ENCODE measurements at regions not wholly inside any gene's neighbourhood (a gene's known extent, or its start where the extent isn't known, plus 50 kb on each side); places are given as distances from the start of the nearest gene placed in this dataset.

- intact Hi-C loops (cut with micrococcal nuclease): no loop called here
Observed at GRCh38 chr10:30793093-30793492, 163.5 kb upstream of the LYZL2 start.

- intact Hi-C loops (cut with micrococcal nuclease): no loop called here
Observed at GRCh38 chr10:30792025-30792424, 162.5 kb upstream of the LYZL2 start.

DNA sequence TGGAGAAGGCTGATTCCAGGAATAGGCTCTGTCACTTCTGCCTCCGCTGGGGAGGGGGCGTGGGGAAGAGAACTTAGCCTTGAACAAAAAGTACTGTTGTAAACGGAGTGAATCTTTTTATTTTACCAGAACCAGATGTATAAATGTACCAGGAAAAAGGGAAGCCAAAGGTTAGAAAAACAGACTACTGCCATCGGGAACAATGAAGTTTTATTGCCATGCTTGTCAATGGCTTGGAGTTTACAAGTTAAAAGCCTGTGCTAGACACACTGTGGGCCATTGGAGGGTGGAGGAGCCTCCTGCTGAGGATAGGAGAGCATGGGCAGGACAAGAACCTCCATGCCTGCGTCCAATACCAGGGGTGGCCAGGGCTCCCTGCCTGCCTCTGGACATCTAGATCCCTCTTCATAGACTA, 161.7 kb upstream of the LYZL2 start:
- intact Hi-C loops (cut with micrococcal nuclease): no loop called here

DNA sequence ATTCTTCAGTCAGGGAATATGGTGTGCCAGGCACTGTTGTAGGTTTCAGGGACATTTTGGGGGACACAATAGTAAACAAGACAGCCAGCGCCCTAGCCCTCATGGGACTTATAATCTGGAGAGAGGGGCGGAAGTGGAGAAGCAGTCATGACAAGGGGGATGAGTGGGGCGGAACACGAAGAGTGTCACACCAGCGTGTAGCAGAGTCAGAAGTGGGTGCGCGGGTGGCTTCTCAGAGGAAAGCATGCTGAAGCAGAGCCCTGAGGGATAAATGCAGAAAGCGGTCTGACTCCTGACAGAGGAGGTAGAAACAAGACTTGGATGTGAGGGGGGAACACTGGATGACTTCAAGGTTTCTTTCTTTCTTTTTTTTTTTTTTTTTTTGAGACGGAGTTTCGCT, 160.3 kb upstream of the LYZL2 start:
- intact Hi-C loops (cut with micrococcal nuclease): loop anchor here (10.0 kb wide), 2 partner anchors 615 to 1215 kb away; no protein-coding TSS in a partner anchor

GRCh38 chr10:30788307-30788706, 158.8 kb upstream of the LYZL2 start:
- intact Hi-C loops (cut with micrococcal nuclease): loop anchor here (10.0 kb wide), 2 partner anchors 616 to 1216 kb away; no protein-coding TSS in a partner anchor

GRCh38 chr10:30786906-30787305, 157.4 kb upstream of the LYZL2 start:
- intact Hi-C loops (cut with micrococcal nuclease): loop anchor here (10.0 kb wide), 2 partner anchors 618 to 1218 kb away; no protein-coding TSS in a partner anchor

DNA sequence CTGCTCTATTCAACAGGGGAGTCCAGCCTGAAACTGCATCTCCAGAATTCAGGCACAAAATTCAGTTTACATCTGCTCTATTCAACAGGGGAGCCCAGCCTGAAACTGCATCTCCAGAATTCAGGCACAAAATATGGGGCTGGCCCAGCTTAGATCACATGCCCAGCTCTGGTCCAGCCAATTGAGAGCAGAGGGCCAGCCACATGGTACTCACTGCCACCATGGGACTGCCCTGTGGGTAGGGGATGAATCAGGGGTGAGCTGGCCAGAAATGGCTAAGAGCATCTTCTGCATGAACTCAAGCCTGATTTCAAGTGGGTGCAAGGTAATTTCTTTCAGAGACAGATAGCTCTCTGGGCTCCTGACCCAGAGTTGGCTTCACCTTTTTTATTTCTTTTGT, 156.6 kb upstream of the LYZL2 start:
- intact Hi-C loops (cut with micrococcal nuclease): loop anchor here (10.0 kb wide), 2 partner anchors 619 to 1219 kb away; no protein-coding TSS in a partner anchor

- intact Hi-C loops (cut with micrococcal nuclease): loop anchor here (1.0 to 10.0 kb wide), 15 partner anchors 58 to 1220 kb away; partner anchors contain the start of gene ZNF438
Observed at GRCh38 chr10:30784897-30785605, 155.5 kb upstream of the LYZL2 start.

DNA sequence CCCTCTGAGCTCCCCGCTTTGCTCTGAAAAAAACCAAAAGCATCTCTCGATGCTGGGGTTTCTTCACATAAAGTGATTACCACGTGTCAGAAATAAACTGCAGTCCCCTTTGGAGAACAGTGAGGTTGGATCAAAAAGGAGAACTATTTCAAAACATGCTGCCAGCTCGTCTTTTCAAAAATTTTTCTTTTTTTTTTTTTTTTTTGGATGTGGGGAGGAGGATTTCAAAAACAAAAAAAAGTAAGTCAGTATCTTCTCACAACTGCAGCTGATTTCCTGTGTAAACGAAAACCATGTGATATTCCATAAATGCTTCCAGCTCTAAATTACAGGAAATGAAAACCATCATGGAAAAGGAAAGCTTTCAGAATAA, 155.0 kb upstream of the LYZL2 start:
- intact Hi-C loops (cut with micrococcal nuclease): loop anchor here (1.0 to 10.0 kb wide), 15 partner anchors 58 to 1220 kb away; partner anchors contain the start of gene ZNF438

GRCh38 chr10:30783939-30784501, 154.5 kb upstream of the LYZL2 start:
- intact Hi-C loops (cut with micrococcal nuclease): loop anchor here (1.0 to 10.0 kb wide), 15 partner anchors 57 to 1221 kb away; partner anchors contain the start of gene ZNF438

GRCh38 chr10:30782537-30783461, 153.2 kb upstream of the LYZL2 start:
- intact Hi-C loops (cut with micrococcal nuclease): loop anchor here (5.0 to 10.0 kb wide), 3 partner anchors 215 to 1222 kb away; no protein-coding TSS in a partner anchor

GRCh38 chr10:30782157-30782536, 152.6 kb upstream of the LYZL2 start:
- intact Hi-C loops (cut with micrococcal nuclease): loop anchor here (5.0 to 10.0 kb wide), 3 partner anchors 215 to 1223 kb away; no protein-coding TSS in a partner anchor

GRCh38 chr10:30781670-30782121, 152.1 kb upstream of the LYZL2 start:
- intact Hi-C loops (cut with micrococcal nuclease): loop anchor here (5.0 to 10.0 kb wide), 3 partner anchors 216 to 1223 kb away; no protein-coding TSS in a partner anchor

- intact Hi-C loops (cut with micrococcal nuclease): no loop called here
Observed at GRCh38 chr10:30778769-30779168, 149.2 kb upstream of the LYZL2 start.

DNA sequence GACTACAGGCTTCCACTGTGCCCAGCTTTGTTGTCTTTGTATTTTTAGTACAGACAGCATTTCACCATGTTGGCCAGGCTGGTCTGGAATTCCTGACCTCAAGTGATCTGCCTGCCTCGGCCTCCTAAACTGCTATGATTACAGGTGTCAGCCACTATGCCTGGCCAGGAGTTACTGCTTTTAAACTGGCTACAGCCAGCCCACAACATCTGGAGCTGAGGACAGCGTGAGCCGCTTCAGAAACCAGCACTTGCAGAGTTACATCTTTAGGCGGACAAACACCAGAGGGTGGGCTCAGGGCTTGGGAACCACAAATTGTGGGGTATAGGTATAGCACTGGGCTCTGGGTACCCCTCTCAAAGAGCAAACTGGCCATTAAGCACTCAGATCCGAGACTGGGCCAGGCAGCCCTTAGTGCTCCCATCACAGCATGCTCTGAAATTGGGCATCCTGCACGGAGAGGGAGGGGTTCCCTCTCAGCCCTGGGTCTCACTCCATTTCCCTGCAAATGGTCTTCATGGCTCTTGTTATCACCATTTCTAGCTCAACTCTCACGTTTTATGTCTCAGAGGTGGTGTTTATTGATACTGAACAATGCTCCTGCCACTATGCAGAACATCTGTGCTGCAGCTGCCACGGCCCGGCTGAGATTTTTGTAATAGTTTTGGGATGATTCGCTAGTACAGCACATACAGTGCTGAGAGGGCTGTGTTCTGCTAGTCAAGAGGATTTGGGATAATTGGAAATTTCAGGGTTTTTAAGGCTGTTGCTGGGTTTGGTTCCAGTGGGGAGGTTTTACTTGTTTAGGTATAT, 146.4 kb upstream of the LYZL2 start:
- intact Hi-C loops (cut with micrococcal nuclease): no loop called here

DNA sequence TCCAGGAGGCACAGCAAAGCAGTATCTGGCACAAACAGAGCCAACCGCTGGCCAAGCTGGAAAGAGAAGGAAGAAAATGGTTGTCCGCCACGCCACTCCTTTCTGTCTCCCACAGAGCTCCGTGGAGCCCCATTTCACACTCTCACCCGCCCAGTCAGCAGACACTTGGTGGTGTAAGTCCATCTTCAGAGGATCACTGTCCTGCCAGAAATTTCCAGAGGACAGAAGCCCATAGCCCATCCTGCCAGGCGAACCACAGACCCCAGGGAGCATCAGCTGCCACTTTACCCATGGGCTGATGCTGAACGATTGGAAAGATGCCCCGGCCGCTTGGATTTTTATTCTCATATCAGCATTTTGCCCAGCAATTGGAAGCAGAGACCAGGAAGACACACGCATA, 144.7 kb upstream of the LYZL2 start:
- intact Hi-C loops (cut with micrococcal nuclease): no loop called here

- intact Hi-C loops (cut with micrococcal nuclease): no loop called here
Observed at GRCh38 chr10:30773501-30773900, 143.9 kb upstream of the LYZL2 start.

- intact Hi-C loops (cut with micrococcal nuclease): no loop called here
Observed at GRCh38 chr10:30770816-30771215, 141.3 kb upstream of the LYZL2 start.

DNA sequence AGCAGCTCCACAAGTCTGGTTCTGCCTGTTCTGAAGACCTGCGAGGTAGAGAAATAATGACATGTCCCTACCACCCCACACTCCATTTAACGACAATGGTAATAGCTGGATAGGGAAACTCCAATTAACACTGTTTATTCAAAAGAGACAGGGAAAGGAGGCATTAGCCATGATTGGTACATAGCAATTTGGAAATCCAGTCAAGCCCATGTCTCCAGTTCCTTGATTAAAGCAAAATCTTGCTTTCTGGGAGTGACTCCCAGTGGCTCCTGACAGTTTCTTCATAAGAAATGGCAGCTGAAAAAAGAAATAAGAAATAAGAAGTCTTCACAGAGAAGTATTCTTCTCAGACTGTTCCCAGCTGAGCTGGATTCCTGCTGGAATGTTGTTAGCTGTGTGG, 140.7 kb upstream of the LYZL2 start:
- intact Hi-C loops (cut with micrococcal nuclease): no loop called here

GRCh38 chr10:30769361-30769760, 139.8 kb upstream of the LYZL2 start:
- intact Hi-C loops (cut with micrococcal nuclease): no loop called here

All from T-helper 1 cell treated with Interleukin-12 subunit alpha and Interleukin-12 subunit beta and Interleukin-4 antibody, amounts not matched to agents 30 ng/mL and 1 ng/mL, for 36 hours (primary cell).